ENCODE measurements at regions not wholly inside any gene's neighbourhood (a gene's known extent, or its start where the extent isn't known, plus 50 kb on each side); places are given as distances from the start of the nearest gene placed in this dataset.

- no peak for TF ChIP-seq BCL3 (IDR thresholded peaks at IDR 0.05; ENCODE audit: borderline replicate concordance, insufficient read depth, low read depth, low read length, poor library complexity, severe bottlenecking)
- TF ChIP-seq MXI1 (IDR thresholded peaks at IDR 0.05; ENCODE audit: low read depth, low read length): no peak
- TF ChIP-seq IRF3 (IDR thresholded peaks at IDR 0.05): no peak
- TF ChIP-seq ZNF592 (IDR thresholded peaks at IDR 0.05): no peak
- TF ChIP-seq JUND (IDR thresholded peaks at IDR 0.05; ENCODE audit: low read depth, low read length): no peak
- TF ChIP-seq TCF12 (IDR thresholded peaks at IDR 0.05; ENCODE audit: low read depth, low read length): no peak
- no peak for TF ChIP-seq ASH2L (IDR thresholded peaks at IDR 0.05; ENCODE audit: borderline replicate concordance, low read depth)
- TF ChIP-seq NRF1 (conservative IDR thresholded peaks at IDR 0.05; ENCODE audit: low read depth, low read length): no peak
- peak; percentile 42 for TF ChIP-seq JUNB (IDR thresholded peaks at IDR 0.05)
- peak; percentile 89 for TF ChIP-seq PKNOX1 (IDR thresholded peaks at IDR 0.05)
- no peak for TF ChIP-seq FOS (IDR thresholded peaks at IDR 0.05; ENCODE audit: borderline replicate concordance, extremely low read depth, insufficient read length)
- peak; percentile 12; the same call in 1 of the 2 replicates for TF ChIP-seq RAD21 (IDR thresholded peaks at IDR 0.05; ENCODE audit: insufficient read depth, low read depth, low read length)
- no peak for TF ChIP-seq SIN3A (IDR thresholded peaks at IDR 0.05; ENCODE audit: low read depth, low read length)
- no peak for TF ChIP-seq TAF1 (IDR thresholded peaks at IDR 0.05; ENCODE audit: borderline replicate concordance, low read depth, low read length)
- TF ChIP-seq FOXM1 (IDR thresholded peaks at IDR 0.05; ENCODE audit: low read depth, low read length): peak; percentile 48; the same call in 1 of the 2 replicates
- no peak for TF ChIP-seq HCFC1 (IDR thresholded peaks at IDR 0.05; ENCODE audit: low read length)
- TF ChIP-seq NFYB (IDR thresholded peaks at IDR 0.05; ENCODE audit: insufficient read depth, low read depth, low read length): no peak
- no peak for TF ChIP-seq IKZF2 (IDR thresholded peaks at IDR 0.05)
- no peak for TF ChIP-seq PAX8 (IDR thresholded peaks at IDR 0.05)
- peak; percentile 88 for TF ChIP-seq NFIC (IDR thresholded peaks at IDR 0.05; ENCODE audit: low read depth, low read length)
- TF ChIP-seq PAX5 (IDR thresholded peaks at IDR 0.05; ENCODE audit: borderline replicate concordance, low read depth, low read length): no peak
- TF ChIP-seq IKZF1 (conservative IDR thresholded peaks at IDR 0.05): no peak
- TF ChIP-seq ZNF384 (IDR thresholded peaks at IDR 0.05; ENCODE audit: borderline replicate concordance, low read depth, low read length): no peak
Measured at GRCh38 chr5:74560245-74560644, 80.3 kb downstream of the ENC1 start (continued).
